Tibial artery (tissue), 4 donors: ENCODE measurements at regions not wholly inside any gene's neighbourhood (a gene's known extent, or its start where the extent isn't known, plus 50 kb on each side); places are given as distances from the start of the nearest gene placed in this dataset.
"Not testable (repeated sequence)": the region's sequence is repeated elsewhere in the genome, so short reads cannot be mapped to it uniquely, and the experiment has no call there.

Experiments
- DNase-seq, 2 donors: peaks; one replicate each; pipeline ENCODE4 v3.0.0-alpha.2; 2019
- H3K27ac ChIP-seq, 2 donors: fragments of 200-600 bp; sonication (generic) in 1 of 2; 1 replicate in 1 of 2; 2 replicates in 1 of 2; pipeline ENCODE4 v1.5.1; 2018 to 2019; ENCODE audit warnings: mild to moderate bottlenecking in 1 of 2
- H3K27me3 ChIP-seq, 2 donors: fragments of 200-600 bp; sonication (generic) in 1 of 2; one replicate each; pipeline versions ENCODE4 v1.5.1 to v1.6.0; 2016 to 2019
- H3K36me3 ChIP-seq, 3 donors: fragments of 200-600 bp; sonication (generic) in 2 of 3; one replicate each; pipeline ENCODE4 v1.5.1; 2016 to 2019; ENCODE audit warnings: mild to moderate bottlenecking in 2 of 3
- H3K4me1 ChIP-seq, 4 donors: fragments of 200-600 bp; sonication (generic) in 2 of 4; 1 replicate in 3 of 4; 2 replicates in 1 of 4; pipeline ENCODE4 v1.5.1; 2016 to 2019
- H3K4me3 ChIP-seq, 2 donors: fragments of 200-600 bp; sonication (generic) in 1 of 2; 1 replicate in 1 of 2; 2 replicates in 1 of 2; pipeline ENCODE4 v1.5.1; 2018 to 2019; ENCODE audit warnings: mild to moderate bottlenecking in 2 of 2
- H3K9me3 ChIP-seq, 3 donors: fragments of 200-600 bp; sonication (generic) in 1 of 3; one replicate each; pipeline ENCODE4 v1.5.1; 2016 to 2019
- intact Hi-C: fragments of 100-400 bp; cut with DNase I; formaldehyde crosslinking; loops from one replicate; pipeline ENCODE4 v1.15.0; 2023; ENCODE audit warnings: low total_unique reads
- TF ChIP-seq, protein P1 (sequence below), 2 experiments: fragments of 200-600 bp in 1 of 2; fragments of 450-650 bp in 1 of 2; IDR thresholded peaks; one replicate each; pipeline ENCODE4 v1.5.1; 2017 to 2019; ENCODE audit warnings: antibody characterized with exemption in 2 of 2, mild to moderate bottlenecking in 1 of 2, moderate library complexity in 1 of 2

DNA sequence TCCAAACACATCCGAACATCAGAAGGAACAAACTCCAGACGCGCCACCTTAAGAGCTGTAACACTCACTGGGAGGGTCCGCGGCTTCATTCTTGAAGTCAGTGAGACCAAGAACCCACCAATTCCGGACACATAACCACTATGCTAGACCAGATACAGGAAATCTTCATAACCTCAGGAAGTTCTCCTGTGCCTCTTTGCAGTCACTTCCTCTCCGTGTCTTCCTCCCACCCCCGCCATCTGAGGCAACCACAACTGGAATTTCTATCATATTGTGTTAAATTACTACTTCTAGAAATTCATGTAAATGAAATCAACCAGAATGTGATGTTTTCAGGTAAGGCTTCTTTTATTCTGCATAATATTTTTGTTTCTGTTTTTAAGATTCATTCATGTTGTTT, 631.0 kb upstream of the NXPH2 start:
- H3K4me3 ChIP-seq, result no peak overlapping the region
- intact Hi-C loops, result no loop called here
- H3K27ac ChIP-seq, result no peak overlapping the region
- no peaks in the 10 kb centered on the region for H3K27me3 ChIP-seq
- no peaks in the 10 kb centered on the region for H3K9me3 ChIP-seq
- DNase-seq, result no peak
- no peaks in the 10 kb centered on the region for H3K36me3 ChIP-seq
- no peaks in the 10 kb centered on the region for H3K4me1 ChIP-seq
- TF ChIP-seq, protein P1, sequence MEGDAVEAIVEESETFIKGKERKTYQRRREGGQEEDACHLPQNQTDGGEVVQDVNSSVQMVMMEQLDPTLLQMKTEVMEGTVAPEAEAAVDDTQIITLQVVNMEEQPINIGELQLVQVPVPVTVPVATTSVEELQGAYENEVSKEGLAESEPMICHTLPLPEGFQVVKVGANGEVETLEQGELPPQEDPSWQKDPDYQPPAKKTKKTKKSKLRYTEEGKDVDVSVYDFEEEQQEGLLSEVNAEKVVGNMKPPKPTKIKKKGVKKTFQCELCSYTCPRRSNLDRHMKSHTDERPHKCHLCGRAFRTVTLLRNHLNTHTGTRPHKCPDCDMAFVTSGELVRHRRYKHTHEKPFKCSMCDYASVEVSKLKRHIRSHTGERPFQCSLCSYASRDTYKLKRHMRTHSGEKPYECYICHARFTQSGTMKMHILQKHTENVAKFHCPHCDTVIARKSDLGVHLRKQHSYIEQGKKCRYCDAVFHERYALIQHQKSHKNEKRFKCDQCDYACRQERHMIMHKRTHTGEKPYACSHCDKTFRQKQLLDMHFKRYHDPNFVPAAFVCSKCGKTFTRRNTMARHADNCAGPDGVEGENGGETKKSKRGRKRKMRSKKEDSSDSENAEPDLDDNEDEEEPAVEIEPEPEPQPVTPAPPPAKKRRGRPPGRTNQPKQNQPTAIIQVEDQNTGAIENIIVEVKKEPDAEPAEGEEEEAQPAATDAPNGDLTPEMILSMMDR (IDR thresholded peaks at IDR 0.05), result no peak

DNA sequence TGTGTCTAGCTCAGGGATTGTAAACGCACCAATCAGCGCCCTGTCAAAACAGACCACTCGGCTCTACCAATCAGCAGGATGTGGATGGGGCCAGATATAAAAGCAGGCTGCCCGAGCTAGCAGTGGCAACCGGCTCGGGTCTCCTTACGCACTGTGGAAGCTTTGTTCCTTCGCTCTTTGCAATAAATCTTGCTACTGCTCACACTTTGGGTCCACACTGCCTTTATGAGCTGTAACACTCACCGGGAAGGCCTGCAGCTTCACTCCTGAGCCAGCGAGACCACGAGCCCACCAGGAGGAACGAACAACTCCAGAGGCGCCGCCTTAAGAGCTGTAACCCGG, 630.6 kb upstream of the NXPH2 start:
- DNase-seq, H3K4me1 ChIP-seq, H3K9me3 ChIP-seq, H3K27ac ChIP-seq, H3K4me3 ChIP-seq, H3K27me3 ChIP-seq, intact Hi-C loops, H3K36me3 ChIP-seq: not testable (repeated sequence)

DNA sequence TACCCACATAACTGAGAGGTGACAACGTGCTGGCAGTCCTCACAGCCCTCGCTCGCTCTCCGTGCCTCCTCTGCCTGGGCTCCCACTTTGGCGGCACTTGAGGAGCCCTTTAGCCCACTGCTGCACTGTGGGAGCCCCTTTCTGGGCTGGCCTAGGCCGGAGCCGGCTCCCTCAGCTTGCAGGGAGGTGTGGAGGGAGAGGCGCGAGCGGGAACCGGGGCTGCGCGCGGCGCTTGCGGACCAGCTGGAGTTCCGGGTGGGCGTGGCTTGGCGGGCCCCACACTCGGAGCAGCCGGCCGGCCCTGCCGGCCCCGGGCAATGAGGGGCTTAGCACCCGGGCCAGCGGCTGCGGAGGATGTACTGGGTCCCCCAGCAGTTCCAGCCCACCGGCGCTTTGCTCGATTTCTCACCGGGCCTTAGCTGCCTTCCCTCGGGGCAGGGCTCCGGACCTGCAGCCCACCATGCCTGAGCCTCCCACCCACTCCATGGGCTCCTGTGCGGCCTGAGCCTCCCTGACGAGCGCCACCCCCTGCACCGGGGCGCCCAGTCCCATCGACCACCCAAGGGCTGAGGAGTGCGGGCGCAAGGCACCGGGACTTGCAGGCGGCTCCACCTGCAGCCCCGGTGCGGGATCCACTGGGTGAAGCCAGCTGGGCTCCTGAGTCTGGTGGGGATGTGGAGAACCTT, 630.1 kb upstream of the NXPH2 start:
- H3K9me3 ChIP-seq, H3K27me3 ChIP-seq, intact Hi-C loops, H3K36me3 ChIP-seq, H3K4me1 ChIP-seq, H3K27ac ChIP-seq, DNase-seq, H3K4me3 ChIP-seq: not testable (repeated sequence)

DNA sequence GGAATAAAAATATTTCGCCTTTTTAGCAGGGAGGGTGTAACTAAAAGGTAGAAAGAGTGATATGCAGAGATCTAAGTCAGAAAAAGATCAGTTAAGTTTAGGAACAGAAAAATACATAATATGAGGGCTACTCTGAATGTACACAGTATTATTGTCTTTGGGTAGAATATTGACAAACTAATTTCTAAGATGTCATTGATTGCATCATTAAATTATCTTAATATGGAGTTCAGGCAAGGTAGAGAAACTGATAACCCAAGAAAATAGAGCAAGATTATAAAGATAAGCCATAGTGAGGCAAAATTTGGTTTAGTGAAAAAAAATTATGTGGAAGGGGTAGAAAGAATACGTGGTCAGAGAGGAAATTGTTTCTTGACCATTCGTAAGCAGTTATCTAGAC, 629.0 kb upstream of the NXPH2 start:
- intact Hi-C loops, result no loop called here
- no peak overlapping the region for H3K27ac ChIP-seq
- H3K4me3 ChIP-seq, result no peak overlapping the region
- no peaks in the 10 kb centered on the region for H3K36me3 ChIP-seq
- H3K27me3 ChIP-seq, result no peaks in the 10 kb centered on the region
- no peaks in the 10 kb centered on the region for H3K4me1 ChIP-seq
- TF ChIP-seq, protein P1 (IDR thresholded peaks at IDR 0.05), result no peak
- no peaks in the 10 kb centered on the region for H3K9me3 ChIP-seq
- no peak for DNase-seq

DNA sequence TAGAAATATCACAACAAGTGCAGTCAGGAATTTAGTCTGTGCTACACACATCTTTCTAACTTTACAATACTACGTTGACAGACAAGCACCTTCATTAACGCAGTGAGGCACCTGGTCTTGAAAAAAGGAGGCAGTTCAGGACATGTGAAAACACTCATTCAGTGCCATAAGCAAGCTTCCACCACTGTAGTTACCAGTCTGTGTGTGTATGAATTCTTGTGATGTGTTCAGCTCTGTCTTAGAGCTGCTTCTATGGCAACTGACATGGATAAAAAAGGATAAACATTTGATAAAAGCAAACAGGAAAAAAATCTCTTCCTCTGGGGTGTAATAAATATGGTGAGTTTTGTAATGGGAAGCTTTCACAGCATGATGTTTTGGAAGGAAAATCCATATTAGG, 623.8 kb upstream of the NXPH2 start:
- Histone ChIP-seq H3K9me3 (no peaks in the 10 kb centered on the region), H3K4me3 (no peak overlapping the region), H3K27ac (no peak overlapping the region), H3K36me3 (no peaks in the 10 kb centered on the region), H3K4me1 (no peaks in the 10 kb centered on the region), H3K27me3 (no peaks in the 10 kb centered on the region)
- intact Hi-C loops, result no loop called here
- DNase-seq, result no peak
- TF ChIP-seq, protein P1 (IDR thresholded peaks at IDR 0.05), result no peak

DNA sequence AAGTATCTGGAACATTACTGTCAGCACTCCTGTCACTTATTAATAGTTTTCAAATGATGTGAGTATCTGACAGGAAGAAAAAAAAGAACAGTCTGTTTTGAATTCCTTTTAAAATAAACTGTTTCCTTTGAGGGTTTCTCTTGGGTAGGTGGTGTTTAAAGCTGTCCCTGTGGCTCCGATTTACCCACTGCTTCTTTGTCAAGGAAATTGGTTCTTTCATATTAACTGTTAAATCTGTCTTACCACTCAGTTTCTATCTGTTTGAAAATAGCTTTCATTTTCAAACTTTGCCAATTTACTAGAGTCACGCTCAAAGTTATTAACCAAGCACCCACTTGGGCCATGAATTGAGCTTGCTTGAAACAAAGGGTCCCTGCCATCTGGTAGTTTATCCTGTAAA, 614.6 kb upstream of the NXPH2 start:
- Histone ChIP-seq H3K4me1 (no peaks in the 10 kb centered on the region), H3K36me3 (no peaks in the 10 kb centered on the region), H3K27me3 (no peaks in the 10 kb centered on the region), H3K9me3 (no peaks in the 10 kb centered on the region), H3K27ac (no peak overlapping the region), H3K4me3 (no peak overlapping the region)
- TF ChIP-seq, protein P1 (IDR thresholded peaks at IDR 0.05), result no peak
- no peak for DNase-seq
- intact Hi-C loops, result no loop called here

DNA sequence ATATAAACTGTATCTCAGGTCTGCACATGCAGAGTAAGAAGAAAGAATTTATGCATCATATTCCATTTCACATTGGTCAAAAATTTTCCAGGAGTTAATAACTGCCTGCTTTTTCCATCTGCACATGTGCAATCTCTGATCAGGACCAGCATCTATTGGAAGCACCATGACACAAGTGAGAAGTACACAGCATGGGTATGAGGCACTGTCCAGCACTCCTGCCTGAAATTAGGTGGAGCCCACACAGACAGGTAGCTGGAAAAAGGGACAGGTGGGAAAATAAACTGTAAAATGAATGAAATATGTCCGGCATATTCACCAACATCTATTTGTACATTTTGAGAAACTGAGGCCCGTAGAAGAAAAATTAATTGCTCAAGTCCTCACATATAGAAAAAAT, 609.2 kb upstream of the NXPH2 start:
- no peak for DNase-seq
- no peaks in the 10 kb centered on the region for H3K27me3 ChIP-seq
- no peak overlapping the region for H3K27ac ChIP-seq
- intact Hi-C loops, result no loop called here
- no peak overlapping the region for H3K4me3 ChIP-seq
- H3K9me3 ChIP-seq, result no peaks in the 10 kb centered on the region
- H3K4me1 ChIP-seq, result no peaks in the 10 kb centered on the region
- H3K36me3 ChIP-seq, result no peaks in the 10 kb centered on the region
- TF ChIP-seq, protein P1 (IDR thresholded peaks at IDR 0.05), result no peak
